ENCODE measurements at regions not wholly inside any gene's neighbourhood (a gene's known extent, or its start where the extent isn't known, plus 50 kb on each side); places are given as distances from the start of the nearest gene placed in this dataset.

DNA sequence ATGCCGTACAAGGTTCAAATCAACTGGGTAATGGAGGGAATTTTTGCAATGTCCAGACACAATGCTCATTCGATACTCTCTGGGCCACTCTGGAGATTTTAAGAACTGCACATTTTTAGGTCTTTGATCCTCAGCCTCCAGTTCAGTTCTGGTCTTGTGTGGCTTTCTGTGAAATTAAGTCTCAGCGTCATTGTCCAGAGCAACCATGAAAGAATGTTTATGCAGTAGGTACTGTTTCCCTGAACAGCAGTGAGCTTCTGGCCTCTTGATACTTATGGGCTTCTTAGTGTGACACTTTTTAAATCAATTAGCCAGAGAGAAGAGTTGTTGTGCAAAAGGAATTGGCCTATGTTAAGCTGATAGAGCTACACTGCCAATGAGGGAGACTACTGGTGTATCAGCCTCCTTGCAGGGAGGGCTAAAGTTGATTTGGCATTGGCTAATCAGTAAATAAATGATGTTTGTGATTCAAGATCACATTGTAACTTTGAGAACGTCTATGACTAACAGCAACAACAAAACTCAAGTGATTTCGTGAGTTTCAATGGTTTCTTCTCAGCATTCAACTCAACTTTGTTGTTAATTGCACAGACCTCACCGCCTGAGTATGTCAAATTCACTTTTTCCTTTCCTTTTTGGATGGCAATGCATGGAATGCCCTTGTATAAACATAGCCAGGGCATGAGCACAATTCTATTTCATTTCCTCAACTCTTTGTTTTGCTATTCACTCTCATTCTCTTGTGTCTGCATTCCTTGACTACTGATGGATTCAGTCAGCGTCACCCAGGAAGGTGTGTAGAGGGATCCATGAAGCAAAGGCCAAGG, 85.1 kb downstream of the GJA1 start (continued):
- TF ChIP-seq, protein P1, sequence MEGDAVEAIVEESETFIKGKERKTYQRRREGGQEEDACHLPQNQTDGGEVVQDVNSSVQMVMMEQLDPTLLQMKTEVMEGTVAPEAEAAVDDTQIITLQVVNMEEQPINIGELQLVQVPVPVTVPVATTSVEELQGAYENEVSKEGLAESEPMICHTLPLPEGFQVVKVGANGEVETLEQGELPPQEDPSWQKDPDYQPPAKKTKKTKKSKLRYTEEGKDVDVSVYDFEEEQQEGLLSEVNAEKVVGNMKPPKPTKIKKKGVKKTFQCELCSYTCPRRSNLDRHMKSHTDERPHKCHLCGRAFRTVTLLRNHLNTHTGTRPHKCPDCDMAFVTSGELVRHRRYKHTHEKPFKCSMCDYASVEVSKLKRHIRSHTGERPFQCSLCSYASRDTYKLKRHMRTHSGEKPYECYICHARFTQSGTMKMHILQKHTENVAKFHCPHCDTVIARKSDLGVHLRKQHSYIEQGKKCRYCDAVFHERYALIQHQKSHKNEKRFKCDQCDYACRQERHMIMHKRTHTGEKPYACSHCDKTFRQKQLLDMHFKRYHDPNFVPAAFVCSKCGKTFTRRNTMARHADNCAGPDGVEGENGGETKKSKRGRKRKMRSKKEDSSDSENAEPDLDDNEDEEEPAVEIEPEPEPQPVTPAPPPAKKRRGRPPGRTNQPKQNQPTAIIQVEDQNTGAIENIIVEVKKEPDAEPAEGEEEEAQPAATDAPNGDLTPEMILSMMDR (IDR thresholded peaks at IDR 0.05 in 2 of 3, conservative IDR thresholded peaks at IDR 0.05 in 1 of 3; ENCODE audit: control insufficient read depth in 2 of 3, extremely low read depth in 1 of 3, insufficient read depth in 1 of 3, low read depth in 3 of 3, low read length in 3 of 3): no peak
- no peak for TF ChIP-seq POLR2AphosphoS5 (IDR thresholded peaks at IDR 0.05; ENCODE audit: low read length)
- TF ChIP-seq SMAD5 (IDR thresholded peaks at IDR 0.05; ENCODE audit: low read depth): no peak
- TF ChIP-seq RFX5 (IDR thresholded peaks at IDR 0.05; ENCODE audit: low read depth, low read length): no peak
- TF ChIP-seq HCFC1 (IDR thresholded peaks at IDR 0.05; ENCODE audit: low read length): no peak
- TF ChIP-seq, protein P2, sequence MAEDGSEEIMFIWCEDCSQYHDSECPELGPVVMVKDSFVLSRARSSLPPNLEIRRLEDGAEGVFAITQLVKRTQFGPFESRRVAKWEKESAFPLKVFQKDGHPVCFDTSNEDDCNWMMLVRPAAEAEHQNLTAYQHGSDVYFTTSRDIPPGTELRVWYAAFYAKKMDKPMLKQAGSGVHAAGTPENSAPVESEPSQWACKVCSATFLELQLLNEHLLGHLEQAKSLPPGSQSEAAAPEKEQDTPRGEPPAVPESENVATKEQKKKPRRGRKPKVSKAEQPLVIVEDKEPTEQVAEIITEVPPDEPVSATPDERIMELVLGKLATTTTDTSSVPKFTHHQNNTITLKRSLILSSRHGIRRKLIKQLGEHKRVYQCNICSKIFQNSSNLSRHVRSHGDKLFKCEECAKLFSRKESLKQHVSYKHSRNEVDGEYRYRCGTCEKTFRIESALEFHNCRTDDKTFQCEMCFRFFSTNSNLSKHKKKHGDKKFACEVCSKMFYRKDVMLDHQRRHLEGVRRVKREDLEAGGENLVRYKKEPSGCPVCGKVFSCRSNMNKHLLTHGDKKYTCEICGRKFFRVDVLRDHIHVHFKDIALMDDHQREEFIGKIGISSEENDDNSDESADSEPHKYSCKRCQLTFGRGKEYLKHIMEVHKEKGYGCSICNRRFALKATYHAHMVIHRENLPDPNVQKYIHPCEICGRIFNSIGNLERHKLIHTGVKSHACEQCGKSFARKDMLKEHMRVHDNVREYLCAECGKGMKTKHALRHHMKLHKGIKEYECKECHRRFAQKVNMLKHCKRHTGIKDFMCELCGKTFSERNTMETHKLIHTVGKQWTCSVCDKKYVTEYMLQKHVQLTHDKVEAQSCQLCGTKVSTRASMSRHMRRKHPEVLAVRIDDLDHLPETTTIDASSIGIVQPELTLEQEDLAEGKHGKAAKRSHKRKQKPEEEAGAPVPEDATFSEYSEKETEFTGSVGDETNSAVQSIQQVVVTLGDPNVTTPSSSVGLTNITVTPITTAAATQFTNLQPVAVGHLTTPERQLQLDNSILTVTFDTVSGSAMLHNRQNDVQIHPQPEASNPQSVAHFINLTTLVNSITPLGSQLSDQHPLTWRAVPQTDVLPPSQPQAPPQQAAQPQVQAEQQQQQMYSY (CRISPR knock-in tag; IDR thresholded peaks at IDR 0.05): no peak
- TF ChIP-seq, protein P3, sequence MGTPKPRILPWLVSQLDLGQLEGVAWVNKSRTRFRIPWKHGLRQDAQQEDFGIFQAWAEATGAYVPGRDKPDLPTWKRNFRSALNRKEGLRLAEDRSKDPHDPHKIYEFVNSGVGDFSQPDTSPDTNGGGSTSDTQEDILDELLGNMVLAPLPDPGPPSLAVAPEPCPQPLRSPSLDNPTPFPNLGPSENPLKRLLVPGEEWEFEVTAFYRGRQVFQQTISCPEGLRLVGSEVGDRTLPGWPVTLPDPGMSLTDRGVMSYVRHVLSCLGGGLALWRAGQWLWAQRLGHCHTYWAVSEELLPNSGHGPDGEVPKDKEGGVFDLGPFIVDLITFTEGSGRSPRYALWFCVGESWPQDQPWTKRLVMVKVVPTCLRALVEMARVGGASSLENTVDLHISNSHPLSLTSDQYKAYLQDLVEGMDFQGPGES (IDR thresholded peaks at IDR 0.05): no peak

Data from GM12878 (cell line).